HG03520 (cell line): ENCODE measurements at regions not wholly inside any gene's neighbourhood (a gene's known extent, or its start where the extent isn't known, plus 50 kb on each side); places are given as distances from the start of the nearest gene placed in this dataset.

Experiments used
- ATAC-seq: cut with Tn5 transposase; IDR thresholded peaks from one replicate; pipeline ENCODE4 v1.9.1; 2021; ENCODE audit warnings: mild to moderate bottlenecking, moderate library complexity; ENCODE audit not compliant: unreplicated experiment

DNA sequence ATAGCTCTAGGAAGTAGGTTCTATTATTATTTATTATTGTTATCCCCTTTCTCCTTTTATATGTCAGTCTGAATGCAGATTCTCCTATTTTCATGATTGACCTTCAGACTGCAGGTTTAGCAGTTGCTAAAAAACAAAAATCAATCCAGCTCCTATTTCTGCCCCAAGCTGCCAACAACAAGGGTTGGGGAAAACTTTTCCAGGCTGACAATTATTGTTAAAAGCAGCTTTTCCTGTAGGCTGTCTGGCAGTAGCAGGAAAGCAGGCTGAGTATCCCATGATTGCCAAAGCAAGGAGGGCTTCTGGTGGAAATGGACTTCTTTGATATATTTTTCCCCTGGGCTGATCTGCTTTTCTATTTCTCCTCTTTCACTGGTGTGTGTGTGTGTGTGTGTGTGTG lies 78.0 kb upstream of the CTLA4 start:
- no peak for ATAC-seq

DNA sequence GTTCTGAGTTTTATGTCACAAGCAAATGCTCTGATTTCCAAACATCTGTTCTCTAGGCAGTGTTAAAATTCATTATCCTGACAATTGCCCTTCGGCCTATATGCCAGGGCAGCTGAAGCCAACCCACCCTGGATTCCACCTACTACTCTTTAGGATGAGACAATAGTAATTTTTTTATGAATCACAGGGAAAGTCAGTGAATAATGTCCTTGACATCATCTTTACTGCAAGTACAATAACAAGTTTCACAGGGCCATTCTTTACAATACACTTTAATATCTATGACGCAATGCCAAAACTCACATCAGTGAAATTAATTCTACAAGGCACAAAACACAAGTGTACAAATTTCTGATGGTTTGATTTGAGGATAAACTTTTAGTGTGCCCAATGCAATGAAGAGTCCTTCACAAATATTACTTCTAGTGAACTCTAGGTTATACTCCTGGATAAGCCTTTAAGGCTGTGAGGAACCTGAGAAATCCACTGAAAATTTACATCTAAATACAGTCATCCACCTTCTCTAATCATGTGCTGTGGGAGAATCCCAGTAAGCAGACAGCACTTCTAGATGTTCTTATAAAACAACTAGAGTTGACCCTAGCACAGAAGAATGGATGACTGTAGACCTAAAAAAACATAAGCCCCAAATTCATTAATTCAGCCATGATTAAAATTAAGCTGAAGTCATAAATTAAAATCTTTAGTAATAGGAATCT lies 77.3 kb upstream of the CTLA4 start:
- ATAC-seq: no peak

DNA sequence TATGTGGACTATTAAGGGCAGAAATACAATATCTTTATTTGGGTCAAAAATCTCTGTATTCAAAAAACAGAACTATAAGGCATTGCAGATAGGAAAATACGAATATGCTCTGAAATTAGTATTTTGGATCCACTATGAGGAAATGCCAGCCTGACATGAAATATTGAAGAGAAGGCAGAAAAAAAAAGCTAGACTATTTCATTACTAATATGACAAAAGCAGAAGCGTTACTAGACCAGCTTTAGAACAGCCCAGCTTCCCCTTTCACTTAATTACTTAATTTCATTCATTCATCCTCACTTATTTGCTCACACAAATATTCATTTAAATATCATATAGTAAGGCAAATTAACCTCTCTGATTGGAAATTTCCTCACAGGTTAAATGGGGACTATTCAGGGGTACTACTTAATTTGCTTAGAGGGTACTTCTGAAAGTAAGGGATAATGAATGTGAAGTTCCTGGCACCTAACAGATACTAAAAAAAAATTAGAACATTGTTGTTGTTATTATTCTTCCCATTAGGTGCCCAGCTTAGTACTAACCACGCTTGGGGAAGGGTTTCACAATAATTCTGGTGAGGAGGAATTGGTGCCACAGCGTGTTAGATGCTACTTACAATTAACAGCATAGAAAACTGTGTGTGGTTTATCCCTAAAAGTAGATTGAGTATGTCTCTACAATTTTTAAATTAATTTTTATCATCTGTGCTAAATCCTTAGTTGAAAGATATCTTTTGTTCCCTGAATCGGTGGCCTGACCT lies 71.1 kb upstream of the CTLA4 start:
- ATAC-seq: no peak

DNA sequence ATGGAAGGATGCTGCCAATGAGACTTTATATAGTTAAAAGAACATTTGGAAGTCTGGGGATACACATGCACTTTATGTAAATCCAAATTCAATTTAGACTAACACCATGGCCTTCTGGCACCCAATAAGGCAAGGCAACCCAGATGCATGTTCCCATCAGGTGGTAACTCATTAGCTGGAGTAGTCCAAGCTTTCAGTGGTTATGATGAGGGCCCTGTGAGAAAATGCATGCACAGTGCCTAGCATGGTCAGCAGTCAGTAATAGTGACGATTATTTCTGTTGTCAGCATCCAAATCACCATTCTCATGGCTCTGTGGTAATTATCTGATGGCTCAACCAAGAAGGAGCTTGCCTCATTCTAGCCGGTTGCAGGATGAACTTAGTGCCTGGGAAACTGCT lies 70.3 kb upstream of the CTLA4 start:
- ATAC-seq: no peak

DNA sequence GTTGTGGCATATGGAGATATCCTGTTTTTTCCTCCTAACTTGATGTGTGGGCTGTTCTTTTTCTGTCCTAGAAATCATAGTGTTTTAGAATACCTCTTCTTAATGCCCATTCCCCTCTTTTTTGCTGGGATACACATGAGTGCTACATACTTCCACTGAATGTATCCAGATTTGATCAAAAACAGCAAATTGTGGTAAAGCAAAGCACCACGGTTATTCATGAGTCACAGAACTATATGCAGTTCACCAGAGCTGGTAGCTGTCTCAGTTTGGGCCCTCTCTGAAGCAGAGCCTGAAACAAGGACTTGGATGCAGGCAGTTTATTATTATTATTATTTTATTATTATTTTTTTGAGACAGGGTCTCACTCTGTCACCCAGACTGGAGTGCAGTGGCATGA lies 69.9 kb upstream of the CTLA4 start:
- no peak for ATAC-seq

DNA sequence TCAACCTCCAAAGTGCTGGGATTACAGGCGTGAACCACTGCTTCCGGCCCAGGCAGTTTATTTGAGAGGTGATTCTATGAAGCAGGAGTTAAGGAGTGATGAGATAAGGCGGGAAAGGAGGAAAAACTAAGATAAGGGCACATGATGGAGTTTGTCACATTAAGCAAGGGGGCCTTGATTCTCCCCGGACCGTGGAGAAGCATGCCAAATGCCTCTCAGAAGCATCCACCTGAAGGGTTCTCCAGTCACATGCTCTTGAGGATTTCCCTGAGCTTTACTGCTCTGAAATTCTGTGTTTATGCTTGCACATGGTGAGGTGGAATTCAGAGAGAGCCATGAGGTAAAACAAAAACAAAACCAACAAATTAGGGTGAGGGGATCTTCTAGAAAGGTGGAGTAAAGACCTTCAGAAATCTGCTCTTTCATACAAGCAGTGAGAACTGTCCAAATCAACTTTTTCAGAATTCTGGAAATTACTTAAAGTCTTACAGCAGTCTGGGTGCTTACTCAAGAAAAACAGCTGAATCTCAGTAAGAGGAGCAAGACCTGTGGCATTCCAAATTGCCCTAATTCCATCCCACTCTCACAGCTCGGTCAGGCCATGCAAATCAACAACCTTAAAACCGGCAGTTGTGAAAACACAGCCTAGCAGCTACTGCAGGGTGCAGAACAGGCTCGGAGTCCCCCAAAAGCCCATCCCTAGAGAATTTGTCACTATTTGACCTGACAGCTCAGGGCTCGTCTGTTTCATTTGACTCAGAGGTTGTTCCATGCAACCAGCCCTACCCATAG lies 69.1 kb upstream of the CTLA4 start:
- no peak for ATAC-seq

DNA sequence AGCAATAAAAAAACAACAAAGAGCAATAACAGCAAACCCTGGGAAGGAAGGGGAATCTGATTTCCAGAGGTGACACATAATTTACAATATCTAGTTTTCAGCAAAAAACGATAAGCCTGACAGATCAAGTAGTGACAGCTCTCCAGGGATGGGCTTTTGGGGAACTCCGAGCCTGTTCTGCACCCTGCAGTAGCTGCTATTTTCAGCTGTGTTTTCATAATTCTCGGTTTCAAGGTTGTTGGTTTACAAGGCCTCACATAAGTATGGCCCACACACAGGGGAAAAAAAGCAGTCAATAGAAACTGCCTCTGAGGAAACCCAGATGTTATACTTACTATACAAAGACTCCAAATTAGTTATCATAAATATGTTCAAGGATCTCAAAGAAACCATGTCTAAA lies 67.7 kb upstream of the CTLA4 start:
- ATAC-seq: peak; percentile 93

DNA sequence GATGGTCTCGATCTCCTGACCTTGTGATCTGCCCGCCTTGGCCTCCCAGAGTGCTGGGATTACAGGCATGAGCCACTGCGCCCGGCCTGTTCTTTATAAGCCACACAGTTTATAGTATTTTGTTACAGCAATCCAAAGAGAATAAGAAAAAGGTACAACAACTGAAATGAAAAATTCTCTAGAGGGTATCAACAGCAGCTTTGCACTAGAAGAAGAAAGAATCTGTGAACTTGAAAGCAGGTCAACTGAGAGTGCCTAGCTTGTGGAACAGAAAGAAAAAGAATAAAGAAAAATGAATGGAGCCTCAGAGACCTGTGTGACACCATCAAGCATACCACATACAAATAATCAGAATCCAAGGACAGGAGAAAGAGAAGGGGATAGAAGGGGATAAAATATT lies 66.8 kb upstream of the CTLA4 start:
- no peak for ATAC-seq

DNA sequence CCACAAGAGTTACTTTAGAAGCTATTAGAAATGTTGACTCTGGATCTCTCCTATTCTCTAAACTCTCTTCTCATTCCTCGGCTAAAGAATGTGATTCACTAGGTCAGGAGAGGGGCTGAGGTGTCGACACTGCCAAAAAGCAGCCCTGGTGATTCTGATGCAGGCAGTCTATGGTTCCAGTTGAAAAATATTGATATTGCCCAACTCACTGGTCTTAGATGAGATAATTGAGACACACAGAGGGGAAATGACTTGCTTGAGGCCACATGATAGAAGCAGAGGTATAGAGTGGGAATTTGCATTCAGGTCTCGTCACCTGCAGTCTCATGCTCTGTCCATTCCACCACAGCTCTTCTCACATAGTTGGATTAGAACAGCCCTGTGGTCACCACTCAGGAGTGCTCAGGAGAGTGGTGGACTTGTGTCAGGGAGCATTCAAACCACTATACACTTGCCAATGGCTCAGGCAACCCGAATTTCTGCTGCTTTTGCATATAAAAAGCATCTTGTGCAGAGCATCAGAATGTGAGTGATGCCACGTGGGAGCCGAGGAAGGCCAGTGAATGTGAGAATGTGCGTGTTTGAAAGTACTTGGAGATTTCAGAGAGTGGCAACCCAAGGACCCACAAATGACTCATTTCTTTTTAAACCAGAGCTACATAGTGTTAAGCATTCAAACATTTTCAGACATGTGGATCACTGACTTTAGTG lies 65.1 kb upstream of the CTLA4 start:
- no peak for ATAC-seq

DNA sequence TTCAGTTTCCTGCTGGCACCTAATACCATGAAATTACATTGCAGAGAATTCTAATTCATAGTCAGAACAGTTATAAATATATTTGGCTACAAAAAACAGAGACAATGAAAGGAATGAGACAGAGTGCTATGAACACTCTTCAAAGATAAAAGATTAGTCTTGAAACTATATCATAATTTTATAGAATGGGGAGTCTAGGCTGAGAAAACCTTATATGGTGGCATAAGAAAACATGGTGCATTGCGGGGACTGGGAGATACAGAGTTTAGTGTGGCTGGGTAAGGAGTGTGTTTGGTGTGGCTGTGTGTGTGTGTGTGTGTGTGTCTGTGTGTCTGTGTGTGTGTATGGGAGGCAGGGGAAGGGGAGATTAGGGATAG lies 64.5 kb upstream of the CTLA4 start:
- ATAC-seq: no peak

DNA sequence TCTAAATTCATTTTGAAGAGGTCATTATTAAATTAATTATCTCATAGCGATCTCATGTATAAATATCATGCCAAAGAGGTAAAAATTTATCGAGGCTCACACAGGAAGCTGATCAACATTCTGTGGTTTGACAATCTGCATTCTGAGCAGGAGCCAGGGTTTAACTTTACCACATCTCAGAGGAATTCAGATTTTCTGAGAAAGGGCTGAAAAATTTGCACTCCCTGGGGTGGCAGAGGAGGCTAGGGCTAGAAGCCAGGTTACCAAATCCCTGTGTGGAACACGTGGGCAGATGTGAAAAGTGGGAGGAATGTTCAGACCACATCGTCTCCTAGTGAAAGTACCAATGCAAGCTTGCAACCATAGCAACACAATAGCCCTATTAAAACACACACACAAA lies 63.5 kb upstream of the CTLA4 start:
- ATAC-seq: no peak

DNA sequence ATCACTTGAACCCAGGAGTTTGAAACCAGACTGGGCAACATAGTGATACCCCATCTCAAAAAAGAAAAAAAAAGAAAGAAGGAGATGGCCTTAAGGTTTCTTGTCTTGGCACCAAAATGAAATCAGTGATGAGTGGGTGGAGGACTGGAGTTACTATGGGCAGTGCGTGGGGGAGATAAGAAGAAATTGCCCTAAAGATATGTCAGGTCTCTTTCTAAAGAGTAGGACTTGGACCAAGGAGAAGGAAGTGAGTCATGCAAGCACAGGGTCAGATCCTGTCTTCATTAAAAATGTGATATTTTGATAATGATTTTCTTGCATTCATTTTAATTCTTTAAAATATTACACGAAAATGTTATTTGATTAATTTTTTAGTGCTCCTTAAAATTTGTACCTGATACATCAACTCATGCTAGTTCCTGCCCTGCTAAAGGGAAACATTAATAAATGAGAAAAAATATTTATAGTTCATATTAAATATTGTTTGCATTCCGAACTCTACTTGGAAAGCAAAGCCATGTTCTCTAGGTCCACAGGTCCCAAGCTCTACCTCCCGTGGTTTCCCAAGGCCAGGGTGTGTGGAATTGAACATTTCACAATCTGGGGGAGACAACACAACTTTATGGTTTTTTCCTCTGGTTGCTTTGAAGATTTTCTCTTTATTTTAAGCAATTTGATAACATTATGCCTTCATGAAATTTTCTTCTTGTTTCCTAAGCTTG lies 62.6 kb upstream of the CTLA4 start:
- ATAC-seq: no peak

DNA sequence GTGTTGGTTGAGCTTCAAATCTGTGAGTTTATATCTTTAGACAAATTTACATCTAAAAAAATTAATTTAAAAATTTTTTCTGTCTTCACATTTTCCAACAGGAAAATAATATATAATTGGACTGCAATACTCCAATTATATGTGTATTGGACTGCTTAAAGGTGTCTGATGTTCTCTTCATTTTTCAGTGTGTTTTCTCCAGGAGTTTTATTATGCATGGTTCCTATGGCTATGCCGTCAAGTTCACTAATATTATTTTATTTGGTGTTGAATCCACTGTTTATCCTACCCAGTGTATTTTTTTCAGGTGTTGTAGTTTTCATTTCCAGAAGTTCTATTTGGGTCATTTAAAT lies 62.1 kb upstream of the CTLA4 start:
- no peak for ATAC-seq

DNA sequence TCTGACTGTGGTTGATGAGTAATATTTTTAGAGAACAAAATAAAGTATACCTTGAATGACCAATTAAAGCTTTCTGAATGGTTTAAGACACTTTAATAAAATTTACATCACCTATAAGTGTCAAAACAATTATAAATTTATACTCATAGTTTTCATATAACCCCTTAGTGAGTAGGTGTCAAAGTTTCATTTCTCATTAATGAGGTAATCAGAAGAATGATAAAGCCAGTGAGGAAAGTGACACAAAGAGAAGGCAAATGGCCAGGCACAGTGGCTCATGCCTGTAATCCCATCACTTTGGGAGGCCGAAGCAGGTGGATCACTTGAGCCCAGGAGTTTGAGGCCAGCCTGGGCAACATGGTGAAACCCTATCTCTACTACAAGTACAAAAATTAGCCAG lies 60.8 kb upstream of the CTLA4 start:
- no peak for ATAC-seq

DNA sequence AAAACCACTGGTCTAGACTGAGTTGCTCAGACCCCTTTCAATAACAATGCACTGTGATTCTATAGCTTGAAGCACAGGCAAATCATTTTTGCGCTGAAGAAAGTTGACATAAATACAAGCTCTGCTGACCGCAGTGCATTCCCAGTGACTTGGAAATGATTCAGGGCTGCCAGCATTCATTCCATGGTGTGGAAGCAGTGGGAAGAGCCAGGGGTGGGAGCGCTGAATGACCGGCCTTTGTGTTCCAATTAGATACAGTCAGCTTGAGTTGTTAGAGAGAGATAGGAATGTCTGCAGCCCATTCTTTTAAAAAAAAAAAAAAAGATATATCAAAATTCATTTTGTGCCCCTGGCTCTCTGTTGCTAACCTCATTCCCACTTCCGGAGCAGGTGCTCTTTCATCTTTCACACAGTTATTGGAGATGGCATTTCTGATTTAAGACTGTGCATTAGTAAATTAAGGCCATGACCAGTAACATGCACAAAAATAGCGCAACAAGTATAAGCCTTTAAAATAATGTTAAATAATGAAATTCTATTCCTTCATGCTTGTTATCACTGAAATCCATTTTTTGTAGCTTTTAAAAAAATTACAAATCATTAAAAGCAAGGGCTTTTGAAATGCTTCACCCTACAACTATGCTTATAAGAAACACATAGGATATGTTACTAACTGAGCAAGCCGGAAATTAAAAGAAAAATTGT lies 59.4 kb upstream of the CTLA4 start:
- ATAC-seq: no peak

DNA sequence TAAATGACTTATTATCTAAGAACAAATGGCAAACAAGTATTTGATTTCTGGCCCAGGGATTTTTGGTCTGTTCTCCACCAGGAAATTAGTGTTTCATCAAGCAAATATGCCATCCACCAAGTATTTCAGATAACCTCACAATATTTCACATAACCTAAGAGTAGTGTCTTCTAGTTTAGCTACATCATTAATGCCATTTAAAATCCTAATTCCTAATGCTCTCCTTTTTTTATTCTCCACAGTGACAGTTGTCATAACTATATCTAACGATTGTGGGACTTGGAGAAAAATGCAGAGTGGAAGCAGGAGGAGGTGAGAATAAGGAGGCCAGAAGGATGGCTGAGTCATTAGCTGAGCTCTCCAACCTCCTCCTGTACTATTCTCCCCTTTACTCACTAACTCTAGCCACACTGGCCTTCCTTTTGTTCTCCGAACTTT lies 58.5 kb upstream of the CTLA4 start:
- ATAC-seq: no peak

DNA sequence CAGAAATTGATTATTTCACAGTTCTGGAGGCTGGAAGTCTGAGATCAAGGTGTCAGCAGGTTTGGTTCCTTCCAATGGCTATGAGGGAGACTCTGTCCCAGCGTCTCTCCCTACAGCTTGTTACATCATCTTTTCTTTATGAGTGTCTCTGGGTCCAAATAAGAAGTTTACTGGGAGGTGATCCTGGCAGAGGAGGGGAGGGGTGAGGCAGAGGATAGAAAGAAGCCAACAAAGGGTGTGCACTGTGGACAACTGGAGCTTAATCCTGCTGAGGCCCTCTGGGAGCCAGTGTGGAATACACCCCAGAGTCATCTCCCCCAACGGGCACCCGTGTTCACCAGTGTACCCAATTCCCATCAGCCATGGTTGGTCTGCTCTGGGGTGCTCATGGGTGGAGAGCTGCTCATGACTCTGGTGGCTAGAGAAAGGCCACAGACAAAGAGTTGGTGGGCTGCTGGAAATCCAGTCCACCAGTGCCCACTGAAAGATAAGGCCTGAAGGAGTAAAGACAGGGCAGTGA lies 57.5 kb upstream of the CTLA4 start:
- no peak for ATAC-seq

DNA sequence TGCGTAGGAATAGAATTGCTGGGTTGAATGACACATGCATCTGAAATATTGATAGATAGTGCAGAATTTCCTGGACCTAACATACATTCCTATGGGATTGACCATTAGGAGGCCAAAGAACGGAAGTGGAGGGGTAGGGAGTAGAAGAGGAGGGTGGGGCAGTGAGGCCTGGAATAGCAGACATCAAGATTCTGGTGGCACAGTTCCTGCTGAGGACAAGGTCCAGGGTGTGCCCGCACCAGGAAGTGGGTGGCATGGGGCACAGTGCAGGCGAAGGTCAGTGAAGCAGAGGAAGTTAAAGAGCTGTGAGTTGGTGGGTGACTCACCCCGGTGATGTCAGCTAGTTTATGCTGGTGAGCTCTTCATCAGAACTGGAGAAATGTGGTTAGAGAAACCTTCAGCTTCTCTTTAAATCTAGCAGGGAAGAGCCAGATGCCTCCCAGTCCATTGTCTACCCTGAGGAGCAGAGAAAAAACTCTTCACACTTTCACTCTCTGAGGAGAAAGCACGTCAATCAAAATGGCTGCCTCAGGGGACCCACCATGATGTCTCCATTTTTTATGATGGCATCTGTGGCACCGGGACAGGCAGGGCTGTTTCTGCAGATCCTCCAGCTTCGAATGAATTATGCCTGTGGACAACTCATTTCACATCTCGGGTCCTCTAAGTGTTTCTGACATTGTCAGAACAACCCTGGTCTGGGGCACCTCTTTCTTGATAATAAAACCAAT lies 55.9 kb upstream of the CTLA4 start:
- ATAC-seq: no peak
